ENCODE measurements at regions not wholly inside any gene's neighbourhood (a gene's known extent, or its start where the extent isn't known, plus 50 kb on each side); places are given as distances from the start of the nearest gene placed in this dataset.

DNA sequence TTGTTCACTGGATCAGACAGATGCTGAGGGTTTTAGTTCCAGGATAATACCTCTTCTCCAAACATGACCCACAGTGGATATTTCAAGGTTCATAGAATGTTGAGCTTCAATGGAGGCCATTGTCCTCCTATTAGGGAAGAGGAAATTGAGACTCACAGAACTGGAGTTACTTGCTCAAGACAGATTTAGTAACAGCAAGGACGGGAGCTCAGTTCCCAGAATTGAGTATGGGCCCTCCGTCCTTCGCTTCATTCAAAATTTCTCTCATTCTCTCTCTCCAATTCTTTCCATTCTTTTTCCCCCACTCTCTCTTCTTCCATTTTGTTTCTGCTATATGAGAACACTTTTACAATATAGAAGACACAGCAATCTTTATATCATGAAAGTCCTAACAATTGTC is 94.0 kb downstream of the DNAJB9 start:
- CTCF ChIA-PET: no interaction called here
- Histone ChIP-seq H3K4me2 (ENCODE audit: control insufficient read depth, insufficient read depth) (no peak overlapping the region), H3K4me1 (ENCODE audit: control insufficient read depth, insufficient read depth, low read length) (no peaks in the 10 kb centered on the region), H3K79me2 (ENCODE audit: control insufficient read depth, insufficient read depth, low read length) (no peaks in the 10 kb centered on the region), H2AFZ (ENCODE audit: control insufficient read depth, low read depth, low read length) (no peak overlapping the region), H3K9me3 (replicated peaks; ENCODE audit: control insufficient read depth, insufficient read depth, low read length) (no peaks in the 10 kb centered on the region), H3K4me3 (no peak overlapping the region), H3K27me3 (replicated peaks in 1 of 2; ENCODE audit: control insufficient read depth in 2 of 2, insufficient read depth in 2 of 2, low read length in 1 of 2) (no peaks in the 10 kb centered on the region), H3K27ac (ENCODE audit: control insufficient read depth, insufficient read depth) (no peak overlapping the region), H3K36me3 (ENCODE audit: control insufficient read depth in 2 of 2, insufficient read depth in 2 of 2, low read length in 1 of 2) (no peaks in the 10 kb centered on the region), H3K9ac (ENCODE audit: control insufficient read depth, insufficient read depth, low read length) (no peak overlapping the region), H4K20me1 (ENCODE audit: control insufficient read depth, insufficient read depth) (no peaks in the 10 kb centered on the region)
- SMC1A ChIA-PET (ENCODE audit: uncharacterized antibody, unreplicated experiment): no interaction called here
- POLR2A ChIA-PET: no interaction called here
- RAD21 ChIA-PET (ENCODE audit: unreplicated experiment): no interaction called here
- FAIRE-seq (no peak), ATAC-seq (no peak), DNase-seq (ENCODE audit: low read depth, low spot score) (no peak)
- WGBS (ENCODE audit: insufficient coverage, insufficient replicate concordance, low lambda C conversion rate, missing lambda C conversion rate): 37% methylated on average over 3 of the region's 3 CpGs
- BruUV-seq (replicated peaks): no TSS peak
- no peak for TF ChIP-seq POLR2AphosphoS5 (IDR thresholded peaks at IDR 0.05; ENCODE audit: low read length)
- no peak for TF ChIP-seq POU2F2 (IDR thresholded peaks at IDR 0.05; ENCODE audit: borderline replicate concordance, low read depth, low read length)
- no peak for TF ChIP-seq ETV6 (conservative IDR thresholded peaks at IDR 0.05 in 1 of 2, IDR thresholded peaks at IDR 0.05 in 1 of 2; ENCODE audit: borderline replicate concordance in 1 of 2, low read depth in 1 of 2)
- TF ChIP-seq RCOR1 (conservative IDR thresholded peaks at IDR 0.05; ENCODE audit: low read depth, low read length): no peak
- no peak for TF ChIP-seq SREBF2 (IDR thresholded peaks at IDR 0.05; ENCODE audit: low read length)
- no peak for TF ChIP-seq TARDBP (IDR thresholded peaks at IDR 0.05; ENCODE audit: borderline replicate concordance)
- no peak for TF ChIP-seq PAX8 (IDR thresholded peaks at IDR 0.05)
- no peak for TF ChIP-seq YBX1 (IDR thresholded peaks at IDR 0.05)
- TF ChIP-seq ZBTB40 (IDR thresholded peaks at IDR 0.05; ENCODE audit: borderline replicate concordance): no peak
- TF ChIP-seq NFYB (IDR thresholded peaks at IDR 0.05; ENCODE audit: insufficient read depth, low read depth, low read length): no peak
- TF ChIP-seq ZZZ3 (IDR thresholded peaks at IDR 0.05; ENCODE audit: control insufficient read depth, insufficient read length, low read depth): no peak
- no peak for TF ChIP-seq CREM (IDR thresholded peaks at IDR 0.05; ENCODE audit: low read depth)
- TF ChIP-seq MYB (IDR thresholded peaks at IDR 0.05; ENCODE audit: borderline replicate concordance, low read depth, low read length): no peak
- in situ Hi-C loops (cut with MboI) (no loop called here), intact Hi-C loops (cut with micrococcal nuclease; ENCODE audit: unreplicated experiment) (no loop called here)
